Common myeloid progenitor, CD34-positive (primary cell): ENCODE measurements at regions not wholly inside any gene's neighbourhood (a gene's known extent, or its start where the extent isn't known, plus 50 kb on each side); places are given as distances from the start of the nearest gene placed in this dataset.

ENCODE experiments used
- CTCF ChIA-PET: fragments of 350-600 bp; sonication (Branson Sonifier 250); formaldehyde crosslinking; loops from one replicate; lab custom pipeline; 2021; ENCODE audit warnings: antibody characterized with exemption; lab: Charles Lee
- POLR2A ChIA-PET: fragments of 350-600 bp; sonication (Branson Sonifier 250); formaldehyde crosslinking; loops from one replicate; lab custom pipeline; 2021; ENCODE audit warnings: antibody characterized with exemption; lab: Charles Lee
- DNase-seq, 3 donors: peaks; one replicate each; pipeline versions ENCODE4 v3.0.0 to v3.0.0-alpha.2; 2013
- H3K27ac ChIP-seq, 2 experiments: 1 replicate in 1 of 2; 2 replicates in 1 of 2; pipeline ENCODE4 v1.7.0; 2013; ENCODE audit warnings: inconsistent platforms in 2 of 2, low read length in 2 of 2, mild to moderate bottlenecking in 2 of 2, low read depth in 1 of 2, moderate library complexity in 1 of 2; ENCODE audit not compliant: severe bottlenecking in 2 of 2, insufficient read depth in 1 of 2, poor library complexity in 1 of 2
- H3K27me3 ChIP-seq, 5 experiments: replicated peaks in 2 of 5; 1 replicate in 3 of 5; 2 replicates in 2 of 5; pipeline versions ENCODE4 v1.6.1 to v1.7.0; 2013; ENCODE audit warnings: low read length in 4 of 5, mild to moderate bottlenecking in 2 of 5, moderate library complexity in 2 of 5, inconsistent platforms in 1 of 5; ENCODE audit not compliant: insufficient read depth in 5 of 5, control insufficient read depth in 4 of 5
- H3K36me3 ChIP-seq, 4 experiments: 1 replicate in 2 of 4; 2 replicates in 2 of 4; pipeline versions ENCODE4 v1.6.1 to v1.7.0; 2013; ENCODE audit warnings: low read length in 3 of 4, control low read depth in 1 of 4, mild to moderate bottlenecking in 1 of 4; ENCODE audit not compliant: control insufficient read depth in 4 of 4, insufficient read depth in 4 of 4
- H3K4me1 ChIP-seq, 4 experiments: 1 replicate in 3 of 4; 2 replicates in 1 of 4; pipeline versions ENCODE4 v1.6.1 to v1.7.1; 2013; ENCODE audit warnings: low read length in 3 of 4, mild to moderate bottlenecking in 3 of 4, control low read depth in 1 of 4, inconsistent platforms in 1 of 4, moderate library complexity in 1 of 4; ENCODE audit not compliant: control insufficient read depth in 4 of 4, insufficient read depth in 4 of 4; ENCODE audit errors: control extremely low read depth in 1 of 4
- H3K4me3 ChIP-seq, 7 experiments: 1 replicate in 4 of 7; 2 replicates in 3 of 7; pipeline versions ENCODE4 v1.5.1 to v1.7.0; 2013; ENCODE audit warnings: mild to moderate bottlenecking in 7 of 7, low read length in 6 of 7, moderate library complexity in 6 of 7, inconsistent platforms in 2 of 7, low read depth in 2 of 7, control low read depth in 1 of 7; ENCODE audit not compliant: insufficient read depth in 4 of 7, control insufficient read depth in 1 of 7; ENCODE audit errors: extremely low read depth in 1 of 7
- H3K9me3 ChIP-seq, 5 experiments: 1 replicate in 4 of 5; 2 replicates in 1 of 5; pipeline versions ENCODE4 v1.6.1 to v1.7.1; 2013; ENCODE audit warnings: low read length in 4 of 5, mild to moderate bottlenecking in 2 of 5, inconsistent platforms in 1 of 5, low read depth in 1 of 5, moderate library complexity in 1 of 5; ENCODE audit not compliant: control insufficient read depth in 4 of 5, insufficient read depth in 2 of 5; ENCODE audit errors: control extremely low read depth in 1 of 5
- WGBS: methylation state at CpG from one replicate; pipeline ENCODE4 v1.1.5; 2013; ENCODE audit not compliant: insufficient coverage; 5-methylcytosine and 5-hydroxymethylcytosine counted together

DNA sequence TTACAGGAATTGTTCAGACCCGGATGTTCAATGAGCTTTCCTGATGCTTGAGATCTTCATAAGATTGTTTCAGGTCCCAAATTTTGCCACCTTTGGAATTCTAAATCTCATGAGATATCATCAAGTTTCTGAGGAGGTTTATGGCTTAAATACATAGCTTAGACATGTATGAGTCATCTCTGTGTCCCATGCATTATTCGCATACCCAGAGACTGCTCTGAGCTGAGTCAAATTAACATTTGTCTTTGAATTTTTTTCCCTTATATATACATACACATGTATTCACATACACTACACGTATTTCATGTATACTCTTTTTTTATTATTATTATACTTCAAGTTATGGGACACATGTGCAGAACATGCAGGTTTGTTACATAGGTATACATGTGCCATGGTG is 744.6 kb downstream of the BRINP1 start:
- WGBS: 100% methylated on average over 2 of the region's 3 CpGs
- POLR2A ChIA-PET: no interaction called here
- Histone ChIP-seq H3K27ac (no peak overlapping the region), H3K9me3 (no peaks in the 10 kb centered on the region), H3K4me3 (no peak overlapping the region), H3K36me3 (no peaks in the 10 kb centered on the region), H3K4me1 (no peaks in the 10 kb centered on the region), H3K27me3 (no peaks in the 10 kb centered on the region)
- no peak for DNase-seq
- CTCF ChIA-PET: no interaction called here

DNA sequence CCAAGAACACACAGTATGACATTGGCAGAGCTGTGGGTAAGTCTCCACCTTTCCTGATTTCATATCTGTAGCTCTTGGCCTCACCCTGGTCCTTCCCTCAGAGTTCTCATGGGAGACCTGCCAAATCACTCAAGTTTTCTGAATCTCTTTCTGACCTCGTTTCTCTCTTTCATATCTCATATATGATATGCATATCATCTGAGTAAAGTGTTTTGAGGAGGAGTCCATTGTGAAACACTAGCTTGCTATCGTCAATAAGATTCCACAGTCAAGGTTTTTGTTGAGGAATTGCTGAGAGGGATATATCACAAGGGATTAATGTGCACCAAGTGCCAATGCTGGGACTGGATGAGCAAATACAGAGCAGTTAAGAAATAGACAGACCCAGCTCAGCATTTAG is 739.2 kb downstream of the BRINP1 start:
- H3K9me3 ChIP-seq: no peaks in the 10 kb centered on the region
- WGBS: 100% methylated on average over 1 of the region's 2 CpGs
- no peaks in the 10 kb centered on the region for H3K36me3 ChIP-seq
- CTCF ChIA-PET: no interaction called here
- no peaks in the 10 kb centered on the region for H3K4me1 ChIP-seq
- H3K4me3 ChIP-seq: no peak overlapping the region
- no peak for DNase-seq
- POLR2A ChIA-PET: no interaction called here
- no peaks in the 10 kb centered on the region for H3K27me3 ChIP-seq
- no peak overlapping the region for H3K27ac ChIP-seq

DNA sequence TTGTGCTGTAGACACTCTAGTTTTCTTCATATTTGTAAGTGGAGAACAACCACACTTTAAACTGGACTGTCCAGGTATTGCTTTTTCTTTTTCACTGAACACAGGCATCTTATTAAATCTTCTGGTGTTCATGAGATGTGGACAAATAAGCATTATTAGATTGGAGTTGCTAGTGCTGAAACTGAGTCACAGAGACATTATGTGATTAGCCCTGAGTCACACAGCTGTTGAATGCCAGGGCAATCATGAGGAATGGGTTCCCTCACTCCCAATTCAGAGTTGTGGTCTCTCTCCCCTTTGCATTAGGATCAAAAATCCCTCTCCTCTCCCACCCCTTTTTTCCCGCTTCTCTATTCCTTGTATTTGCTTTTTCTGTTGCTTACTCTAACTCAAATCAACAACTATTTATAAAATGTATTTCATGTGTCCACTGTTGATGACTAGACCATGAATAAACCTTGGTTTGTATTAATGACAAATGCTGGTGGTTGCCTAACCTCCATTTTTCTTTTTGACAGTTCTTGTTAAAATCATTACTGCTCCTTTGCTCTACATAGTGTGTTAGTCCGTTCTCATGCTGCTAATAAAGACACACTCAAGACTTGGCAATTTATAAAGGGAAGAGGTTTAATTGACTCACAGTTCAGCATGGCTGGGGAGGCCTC is 738.2 kb downstream of the BRINP1 start:
- ChIA-PET POLR2A (no interaction called here), CTCF (no interaction called here)
- DNase-seq: no peak
- no peak overlapping the region for H3K27ac ChIP-seq
- no peaks in the 10 kb centered on the region for H3K9me3 ChIP-seq
- no CpG with 5 or more reads among the region's 2 CpGs for WGBS
- no peaks in the 10 kb centered on the region for H3K36me3 ChIP-seq
- H3K27me3 ChIP-seq: no peaks in the 10 kb centered on the region
- H3K4me3 ChIP-seq: no peak overlapping the region
- no peaks in the 10 kb centered on the region for H3K4me1 ChIP-seq

DNA sequence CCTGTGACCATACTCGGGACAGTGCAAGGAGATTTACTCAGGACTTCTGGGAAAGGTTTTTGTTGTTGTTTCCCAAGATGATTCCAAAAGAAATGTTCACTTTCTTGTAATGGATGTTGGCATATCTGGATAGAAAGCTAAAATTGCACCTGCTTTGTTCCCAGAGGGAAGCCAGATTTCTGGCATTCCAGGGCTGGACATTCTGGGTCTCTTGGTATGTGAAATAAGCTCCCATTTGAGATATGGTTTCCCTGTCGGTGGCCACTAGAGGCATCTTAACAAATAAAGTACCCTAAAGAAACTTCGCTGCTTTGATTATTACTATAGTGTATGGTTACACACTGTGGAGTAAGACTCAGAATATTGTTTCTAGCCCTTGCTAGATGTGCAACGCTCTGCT is 737.3 kb downstream of the BRINP1 start:
- no peak overlapping the region for H3K4me3 ChIP-seq
- ChIA-PET CTCF (no interaction called here), POLR2A (no interaction called here)
- no peaks in the 10 kb centered on the region for H3K36me3 ChIP-seq
- H3K27me3 ChIP-seq: no peaks in the 10 kb centered on the region
- 100% methylated on average over 2 of the region's 4 CpGs for WGBS
- no peaks in the 10 kb centered on the region for H3K9me3 ChIP-seq
- H3K4me1 ChIP-seq: no peaks in the 10 kb centered on the region
- no peak overlapping the region for H3K27ac ChIP-seq
- no peak for DNase-seq

DNA sequence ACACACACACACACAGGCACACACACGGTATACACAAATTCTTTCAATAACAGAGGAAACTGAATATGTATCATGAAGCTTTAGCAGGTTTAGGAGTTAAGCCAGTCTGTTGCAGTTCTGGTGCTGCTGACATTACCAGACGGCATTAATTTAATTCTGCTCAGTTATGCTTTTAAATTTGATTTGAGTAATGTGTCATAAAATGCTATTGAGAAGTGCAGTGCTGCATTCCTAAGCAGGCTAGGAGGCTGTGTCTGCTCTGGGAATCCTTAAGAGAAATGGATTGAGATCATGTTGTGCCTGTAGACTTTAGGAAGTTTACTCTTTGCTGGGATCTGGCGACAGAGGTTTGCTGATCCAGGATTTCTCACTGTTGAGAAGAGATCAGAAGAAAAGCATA is 733.8 kb downstream of the BRINP1 start:
- ChIA-PET CTCF (no interaction called here), POLR2A (no interaction called here)
- Histone ChIP-seq H3K27me3 (no peaks in the 10 kb centered on the region), H3K4me3 (no peak overlapping the region), H3K36me3 (no peaks in the 10 kb centered on the region), H3K4me1 (no peaks in the 10 kb centered on the region), H3K27ac (no peak overlapping the region), H3K9me3 (no peaks in the 10 kb centered on the region)
- WGBS: 92% methylated on average over 2 of the region's 3 CpGs
- no peak for DNase-seq

DNA sequence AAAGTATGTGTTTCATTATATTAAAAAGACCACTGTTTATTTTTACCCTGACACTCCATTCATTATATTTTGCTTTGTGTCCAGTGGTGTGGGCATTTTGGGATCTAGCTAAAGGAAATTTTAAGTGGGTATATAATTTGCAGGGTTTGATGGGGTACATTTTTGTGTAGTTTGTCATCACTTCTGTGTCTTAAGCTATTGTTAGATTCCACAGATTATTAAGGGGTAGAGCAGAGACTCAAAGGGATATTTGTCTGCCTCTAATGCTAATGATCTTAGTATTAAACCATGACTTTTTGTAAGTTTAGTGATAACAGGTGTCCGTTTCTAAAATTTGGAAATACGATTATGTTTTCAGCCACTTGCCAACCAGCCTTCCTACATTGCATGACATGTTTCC is 731.6 kb downstream of the BRINP1 start:
- POLR2A ChIA-PET: no interaction called here
- H3K27me3 ChIP-seq: no peaks in the 10 kb centered on the region
- H3K27ac ChIP-seq: no peak overlapping the region
- H3K36me3 ChIP-seq: no peaks in the 10 kb centered on the region
- whole genome bisulfite sequencing: no CpG with 5 or more reads among the region's 2 CpGs
- CTCF ChIA-PET: no interaction called here
- no peak for DNase-seq
- no peaks in the 10 kb centered on the region for H3K9me3 ChIP-seq
- H3K4me1 ChIP-seq: no peaks in the 10 kb centered on the region
- no peak overlapping the region for H3K4me3 ChIP-seq

DNA sequence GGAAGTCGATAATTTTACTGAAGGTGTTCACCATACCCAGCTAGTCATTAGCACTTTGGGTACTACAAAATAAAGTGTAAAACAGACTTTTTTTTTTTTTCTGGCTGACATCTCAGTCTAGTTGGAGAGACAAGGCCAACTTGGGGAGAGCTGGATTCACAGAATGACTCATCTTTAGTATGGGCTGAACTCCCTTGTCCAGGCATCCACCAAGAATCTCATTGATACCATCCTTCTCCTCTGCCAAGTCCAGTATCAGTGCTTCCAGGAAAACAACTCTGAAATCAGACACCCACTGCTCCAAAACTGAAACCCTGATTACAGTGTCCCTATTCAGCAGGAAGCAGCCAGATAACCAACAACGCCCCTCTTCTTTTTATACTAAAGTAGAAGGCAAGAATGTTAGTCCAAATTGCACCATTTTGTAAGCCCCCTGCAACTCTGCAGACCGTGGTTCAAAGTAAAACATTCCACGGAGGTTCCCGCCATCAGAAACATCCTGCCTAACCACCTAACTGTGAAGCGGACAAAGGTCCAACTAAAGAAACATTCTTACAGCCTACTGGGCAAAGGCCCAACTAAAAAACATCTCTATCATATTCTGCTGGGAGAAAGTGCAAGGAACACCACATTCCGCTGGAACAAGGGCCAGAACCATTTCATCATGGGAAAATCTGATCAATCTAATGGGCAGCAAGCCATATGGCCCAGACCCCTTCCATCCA is 728.2 kb downstream of the BRINP1 start:
- Histone ChIP-seq H3K27me3 (no peaks in the 10 kb centered on the region), H3K4me3 (no peak overlapping the region), H3K4me1 (no peaks in the 10 kb centered on the region), H3K36me3 (no peaks in the 10 kb centered on the region), H3K9me3 (peaks cover 0 to 3% (median 0%) of the 10 kb centered on the region in 5 experiments), H3K27ac (no peak overlapping the region)
- 94% methylated on average over 7 of the region's 7 CpGs for WGBS
- CTCF ChIA-PET: no interaction called here
- POLR2A ChIA-PET: no interaction called here
- no peak for DNase-seq
